ENCODE measurements at regions not wholly inside any gene's neighbourhood (a gene's known extent, or its start where the extent isn't known, plus 50 kb on each side); places are given as distances from the start of the nearest gene placed in this dataset.

DNA sequence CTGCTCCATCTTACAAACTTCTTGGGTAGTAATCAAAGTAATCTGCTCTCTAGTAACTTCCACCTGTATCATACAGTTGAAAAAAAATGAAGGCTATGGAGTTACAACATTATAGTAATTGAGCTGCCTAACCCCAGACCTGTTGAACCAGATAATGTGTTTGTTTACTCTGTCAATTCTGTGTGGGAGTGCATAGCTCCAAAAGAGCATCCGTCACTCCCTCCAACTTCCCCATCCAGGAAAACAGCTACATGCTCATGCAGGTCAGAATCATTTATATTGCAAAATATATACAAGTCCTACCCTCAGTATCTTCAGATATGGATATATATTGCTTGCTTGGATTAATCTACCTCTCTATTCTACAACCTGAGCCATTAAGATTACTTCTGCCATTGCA, 244.0 kb upstream of the ANO5 start:
- no peak for TF ChIP-seq CTCF (IDR thresholded peaks at IDR 0.05; ENCODE audit: low read depth, low read length, poor library complexity, severe bottlenecking)
- no peak for TF ChIP-seq EZH2phosphoT487 (IDR thresholded peaks at IDR 0.05; ENCODE audit: borderline replicate concordance, low read length)
